Upper lobe of left lung (tissue), 6 donors: ENCODE measurements at regions not wholly inside any gene's neighbourhood (a gene's known extent, or its start where the extent isn't known, plus 50 kb on each side); places are given as distances from the start of the nearest gene placed in this dataset.

Experiments
- ATAC-seq, 2 donors: fragments of 200-7000 bp; cut with Tn5 transposase; one replicate each; pipeline ENCODE4 v1.9.1; 2022; ENCODE audit warnings: mild to moderate bottlenecking in 2 of 2, moderate library complexity in 2 of 2; ENCODE audit not compliant: low FRiP score in 2 of 2
- DNase-seq, 2 donors: peaks; one replicate each; pipeline ENCODE4 v3.0.0-alpha.2; 2019 to 2020
- H3K27ac ChIP-seq, 4 donors: fragments of 200-600 bp; sonication (generic); one replicate each; pipeline ENCODE4 v1.5.1; 2016 to 2019
- H3K27me3 ChIP-seq, 4 donors: fragments of 200-600 bp; sonication (generic); one replicate each; pipeline ENCODE4 v1.5.1; 2017 to 2019
- H3K36me3 ChIP-seq, 4 donors: fragments of 200-600 bp; sonication (generic); one replicate each; pipeline ENCODE4 v1.5.1; 2016 to 2019
- H3K4me1 ChIP-seq, 4 donors: fragments of 200-600 bp; sonication (generic); one replicate each; pipeline ENCODE4 v1.5.1; 2018 to 2019
- H3K4me3 ChIP-seq, 4 donors: fragments of 200-600 bp; sonication (generic); one replicate each; pipeline ENCODE4 v1.5.1; 2017 to 2019; ENCODE audit warnings: mild to moderate bottlenecking in 2 of 4, moderate library complexity in 1 of 4
- H3K9me3 ChIP-seq, 4 donors: fragments of 200-600 bp; sonication (generic); one replicate each; pipeline ENCODE4 v1.5.1; 2018 to 2019
- CTCF ChIP-seq, 6 experiments: fragments of 450-650 bp in 4 of 6; fragments of 200-600 bp in 2 of 6; sonication (generic) in 2 of 6; IDR thresholded peaks; one replicate each; pipeline ENCODE4 v1.5.1; 2016 to 2019; ENCODE audit warnings: antibody characterized with exemption in 6 of 6
- EP300 ChIP-seq, 4 donors: sonication (generic); formaldehyde crosslinking; IDR thresholded peaks; one replicate each; pipeline ENCODE4 v1.5.1; 2017; ENCODE audit warnings: antibody characterized with exemption in 4 of 4, control low read depth in 2 of 4
- POLR2A ChIP-seq, 4 donors: fragments of 450-650 bp; IDR thresholded peaks; one replicate each; pipeline ENCODE4 v1.5.1; 2016 to 2017; ENCODE audit warnings: antibody characterized with exemption in 4 of 4, mild to moderate bottlenecking in 2 of 4
- POLR2AphosphoS5 ChIP-seq, 2 donors: sonication (generic); formaldehyde crosslinking; IDR thresholded peaks; one replicate each; pipeline ENCODE4 v1.5.1; 2017; ENCODE audit warnings: antibody characterized with exemption in 2 of 2
- WGBS, 2 donors: methylation state at CpG; one replicate each; pipeline ENCODE4 v1.1.5; 2017 to 2018; 5-methylcytosine and 5-hydroxymethylcytosine counted together
- donor health status: DM: no; HTN: no; CAD: no; lungs with moderate emphysema.
- donor health status: DM: no; HTN: yes; CAD: no; lungs with severe emphysema.

- H3K4me1 ChIP-seq = no peaks in the 10 kb centered on the region
- ATAC-seq (no peak), DNase-seq (no peak)
- no peak for TF ChIP-seq POLR2A (IDR thresholded peaks at IDR 0.05)
- TF ChIP-seq CTCF (IDR thresholded peaks at IDR 0.05) = no peak
- TF ChIP-seq EP300 (IDR thresholded peaks at IDR 0.05) = no peak
- TF ChIP-seq POLR2AphosphoS5 (IDR thresholded peaks at IDR 0.05) = no peak
- H3K36me3 ChIP-seq = no peaks in the 10 kb centered on the region
- H3K4me3 ChIP-seq = no peak overlapping the region
- H3K27ac ChIP-seq = no peak overlapping the region
- no peaks in the 10 kb centered on the region for H3K9me3 ChIP-seq
- no peaks in the 10 kb centered on the region for H3K27me3 ChIP-seq
- 84 to 92% methylated on average over 1 of the region's 1 CpG for WGBS, 2 donors
These were observed 733.7 kb upstream of the CITED2 start for GRCh38 chr6:140108167-140108566.

- ATAC-seq = no peak
- Histone ChIP-seq H3K4me3 (no peak overlapping the region), H3K27me3 (no peaks in the 10 kb centered on the region), H3K36me3 (no peaks in the 10 kb centered on the region), H3K4me1 (no peaks in the 10 kb centered on the region), H3K9me3 (no peaks in the 10 kb centered on the region), H3K27ac (no peak overlapping the region)
- TF ChIP-seq EP300 (IDR thresholded peaks at IDR 0.05) = no peak
- TF ChIP-seq POLR2A (IDR thresholded peaks at IDR 0.05) = no peak
- TF ChIP-seq CTCF (IDR thresholded peaks at IDR 0.05) = no peak
- no peak for TF ChIP-seq POLR2AphosphoS5 (IDR thresholded peaks at IDR 0.05)
- DNase-seq = no peak
These were observed 732.8 kb upstream of the CITED2 start for GRCh38 chr6:140107216-140107615.

GRCh38 chr6:140105857-140106256 is 731.4 kb upstream of the CITED2 start:
- Histone ChIP-seq H3K27me3 (no peaks in the 10 kb centered on the region), H3K4me3 (no peak overlapping the region), H3K27ac (no peak overlapping the region), H3K9me3 (no peaks in the 10 kb centered on the region), H3K36me3 (no peaks in the 10 kb centered on the region), H3K4me1 (no peaks in the 10 kb centered on the region)
- no peak for DNase-seq
- no peak for TF ChIP-seq EP300 (IDR thresholded peaks at IDR 0.05)
- TF ChIP-seq CTCF (IDR thresholded peaks at IDR 0.05) = peak in 1 of 6 experiments; percentile 21
- no peak for ATAC-seq
- WGBS, 2 donors = 73 to 74% methylated on average over 6 of the region's 6 CpGs

GRCh38 chr6:140105241-140105640 is 730.8 kb upstream of the CITED2 start:
- H3K4me1 ChIP-seq = no peaks in the 10 kb centered on the region
- no peaks in the 10 kb centered on the region for H3K9me3 ChIP-seq
- no peak overlapping the region for H3K4me3 ChIP-seq
- ATAC-seq = no peak
- no peak overlapping the region for H3K27ac ChIP-seq
- 52 to 58% methylated on average over 3 of the region's 3 CpGs for WGBS, 2 donors
- no peaks in the 10 kb centered on the region for H3K36me3 ChIP-seq
- TF ChIP-seq POLR2A (IDR thresholded peaks at IDR 0.05) (no peak), EP300 (IDR thresholded peaks at IDR 0.05) (no peak), CTCF (IDR thresholded peaks at IDR 0.05) (no peak), POLR2AphosphoS5 (IDR thresholded peaks at IDR 0.05) (no peak)
- no peak for DNase-seq
- no peaks in the 10 kb centered on the region for H3K27me3 ChIP-seq

- H3K4me1 ChIP-seq = no peaks in the 10 kb centered on the region
- ATAC-seq = no peak
- DNase-seq = no peak
- no peak overlapping the region for H3K27ac ChIP-seq
- no peak for TF ChIP-seq POLR2AphosphoS5 (IDR thresholded peaks at IDR 0.05)
- TF ChIP-seq EP300 (IDR thresholded peaks at IDR 0.05) = no peak
- TF ChIP-seq POLR2A (IDR thresholded peaks at IDR 0.05) = no peak
- no peak for TF ChIP-seq CTCF (IDR thresholded peaks at IDR 0.05)
- H3K27me3 ChIP-seq = no peaks in the 10 kb centered on the region
- H3K4me3 ChIP-seq = no peak overlapping the region
- no peaks in the 10 kb centered on the region for H3K9me3 ChIP-seq
- no peaks in the 10 kb centered on the region for H3K36me3 ChIP-seq
These were observed 727.4 kb upstream of the CITED2 start for GRCh38 chr6:140101818-140102217.
